GM12878 (cell line): ENCODE measurements at regions not wholly inside any gene's neighbourhood (a gene's known extent, or its start where the extent isn't known, plus 50 kb on each side); places are given as distances from the start of the nearest gene placed in this dataset.

Experiments
- ATAC-seq: fragments of 200-7000 bp; cut with Tn5 transposase; 3 replicates; pipeline ENCODE4 v1.9.1; 2020; ENCODE audit warnings: mild to moderate bottlenecking, moderate library complexity
- BruUV-seq: library from RNA; stranded (reverse); fragments of 400-500 nt; replicated peaks from 2 replicates; lab custom pipeline; 2021; lab: Mats Ljungman, UMichigan
- CTCF ChIA-PET: fragments of 300-600 bp; sonication (Branson Sonifier 250); formaldehyde crosslinking; extraction: SDS; loops from one replicate; lab custom pipeline; 2021; ENCODE audit warnings: inconsistent platforms; lab: Yijun Ruan, JAX
- POLR2A ChIA-PET: fragments of 350-600 bp; formaldehyde crosslinking; extraction: SDS; loops from one replicate; lab custom pipeline; 2021; ENCODE audit warnings: inconsistent platforms; lab: Charles Lee
- RAD21 ChIA-PET: fragments of 300-600 bp; sonication (Branson Sonifier 250); formaldehyde crosslinking; loops from one replicate; lab custom pipeline; 2023; ENCODE audit warnings: antibody characterized with exemption; ENCODE audit not compliant: unreplicated experiment; lab: Charles Lee
- SMC1A ChIA-PET: fragments of 300-600 bp; sonication (Branson Sonifier 250); formaldehyde crosslinking; loops from one replicate; lab custom pipeline; 2023; ENCODE audit not compliant: unreplicated experiment, uncharacterized antibody; lab: Charles Lee
- DNase-seq: peaks from one replicate; pipeline ENCODE4 v3.0.0-alpha.2; 2011; ENCODE audit warnings: low read depth, low spot score
- FAIRE-seq: peaks from 3 replicates; lab custom pipeline; 2011; peaks lifted over from hg19 to GRCh38; lab: Jason Lieb, UNC
- H2AFZ ChIP-seq: 2 replicates; pipeline ENCODE4 v1.6.0; 2011; ENCODE audit warnings: low read depth, low read length, control low read depth; ENCODE audit not compliant: control insufficient read depth
- H3K27ac ChIP-seq: 2 replicates; pipeline ENCODE4 v1.5.1; 2011; ENCODE audit warnings: control low read depth; ENCODE audit not compliant: control insufficient read depth, insufficient read depth
- H3K27me3 ChIP-seq, 2 experiments: replicated peaks in 1 of 2; 2 replicates each; pipeline versions ENCODE4 v1.6.0 to v1.6.1; 2011; ENCODE audit warnings: low read length in 1 of 2; ENCODE audit not compliant: control insufficient read depth in 2 of 2, insufficient read depth in 2 of 2
- H3K36me3 ChIP-seq, 2 experiments: 2 replicates each; pipeline ENCODE4 v1.5.1; 2011; ENCODE audit warnings: low read length in 1 of 2; ENCODE audit not compliant: control insufficient read depth in 2 of 2, insufficient read depth in 2 of 2
- H3K4me1 ChIP-seq: 2 replicates; pipeline ENCODE4 v1.6.1; 2011; ENCODE audit warnings: mild to moderate bottlenecking, low read length, moderate library complexity, mixed read lengths; ENCODE audit not compliant: control insufficient read depth, insufficient read depth
- H3K4me2 ChIP-seq: 2 replicates; pipeline ENCODE4 v1.6.0; 2011; ENCODE audit warnings: control low read depth; ENCODE audit not compliant: control insufficient read depth, insufficient read depth
- H3K4me3 ChIP-seq: fragments of 200-600 bp; sonication (generic); 2 replicates; pipeline ENCODE4 v1.5.1; 2016
- H3K79me2 ChIP-seq: 2 replicates; pipeline ENCODE4 v1.6.0; 2011; ENCODE audit warnings: low read length; ENCODE audit not compliant: control insufficient read depth, insufficient read depth
- H3K9ac ChIP-seq: 2 replicates; pipeline ENCODE4 v1.8.0; 2011; ENCODE audit warnings: low read length, control low read depth, mixed read lengths; ENCODE audit not compliant: control insufficient read depth, insufficient read depth
- H3K9me3 ChIP-seq: replicated peaks from 3 replicates; pipeline ENCODE4 v1.5.1; 2011; ENCODE audit warnings: mild to moderate bottlenecking, low read length; ENCODE audit not compliant: control insufficient read depth, insufficient read depth
- H4K20me1 ChIP-seq: 2 replicates; pipeline ENCODE4 v1.6.0; 2011; ENCODE audit not compliant: control insufficient read depth, insufficient read depth
- BRCA1 ChIP-seq: IDR thresholded peaks from 2 replicates; pipeline ENCODE4 v1.6.1; 2011; ENCODE audit warnings: low read depth, low read length, improper control_type of control experiment
- HDAC2 ChIP-seq: fragments of 200-600 bp; sonication (generic); IDR thresholded peaks from 2 replicates; pipeline ENCODE4 v1.6.1; 2017
- IKZF1 ChIP-seq: fragments of 450-650 bp; conservative IDR thresholded peaks from 2 replicates; pipeline ENCODE4 v1.6.1; 2017; ENCODE audit warnings: antibody characterized with exemption, mild to moderate bottlenecking
- MTA3 ChIP-seq: IDR thresholded peaks from 2 replicates; pipeline ENCODE4 v1.6.1; 2012; ENCODE audit warnings: low read length, inconsistent platforms, borderline replicate concordance
- NKRF ChIP-seq: fragments of 450-650 bp; conservative IDR thresholded peaks from 2 replicates; pipeline ENCODE4 v1.6.1; 2017; ENCODE audit warnings: mild to moderate bottlenecking, moderate library complexity
- PAX5 ChIP-seq: IDR thresholded peaks from 2 replicates; pipeline ENCODE4 v1.6.1; 2011; ENCODE audit warnings: low read depth, low read length, borderline replicate concordance
- PML ChIP-seq: IDR thresholded peaks from 2 replicates; pipeline ENCODE4 v1.6.1; 2012; ENCODE audit warnings: low read length, inconsistent platforms
- POU2F2 ChIP-seq: IDR thresholded peaks from 3 replicates; pipeline ENCODE4 v1.6.1; 2011; ENCODE audit warnings: low read depth, mild to moderate bottlenecking, low read length, borderline replicate concordance
- RCOR1 ChIP-seq: conservative IDR thresholded peaks from 2 replicates; pipeline ENCODE4 v1.6.1; 2012; ENCODE audit warnings: low read depth, low read length, improper control_type of control experiment
- REST ChIP-seq: IDR thresholded peaks from 2 replicates; pipeline ENCODE4 v1.6.1; 2012; ENCODE audit warnings: mild to moderate bottlenecking, low read depth, low read length
- SIX5 ChIP-seq: IDR thresholded peaks from 2 replicates; pipeline ENCODE4 v1.6.1; 2011; ENCODE audit warnings: mild to moderate bottlenecking, low read depth, low read length, moderate library complexity; ENCODE audit not compliant: severe bottlenecking
- SKIL ChIP-seq: fragments of 450-650 bp; IDR thresholded peaks from 2 replicates; pipeline ENCODE4 v1.6.1; 2017; ENCODE audit warnings: mild to moderate bottlenecking, low read depth, inconsistent platforms; ENCODE audit not compliant: poor library complexity, severe bottlenecking
- SREBF2 ChIP-seq: IDR thresholded peaks from 2 replicates; pipeline ENCODE4 v1.6.1; 2012; ENCODE audit warnings: mild to moderate bottlenecking, low read length
- SRF ChIP-seq, 2 experiments: IDR thresholded peaks; 2 replicates each; pipeline ENCODE4 v1.6.1; 2011; ENCODE audit warnings: low read depth in 2 of 2, low read length in 2 of 2, mild to moderate bottlenecking in 1 of 2, moderate library complexity in 1 of 2
- SUPT20H ChIP-seq: IDR thresholded peaks from 2 replicates; pipeline ENCODE4 v1.6.1; 2011; ENCODE audit warnings: low read depth, mild to moderate bottlenecking, low read length, moderate library complexity, borderline replicate concordance; ENCODE audit not compliant: control insufficient read depth
- TAF1 ChIP-seq: IDR thresholded peaks from 2 replicates; pipeline ENCODE4 v1.6.1; 2011; ENCODE audit warnings: mild to moderate bottlenecking, low read depth, low read length, borderline replicate concordance
- WRNIP1 ChIP-seq: IDR thresholded peaks from 2 replicates; pipeline ENCODE4 v1.6.1; 2011; ENCODE audit warnings: low read depth, low read length, improper control_type of control experiment, borderline replicate concordance
- WGBS: methylation state at CpG from one replicate; pipeline ENCODE4 v1.1.6; 2016; ENCODE audit warnings: low lambda C conversion rate; ENCODE audit not compliant: insufficient replicate concordance, insufficient coverage; ENCODE audit errors: missing lambda C conversion rate; 5-methylcytosine and 5-hydroxymethylcytosine counted together
- in situ Hi-C: fragments of 300-500 bp; cut with MboI; formaldehyde crosslinking; loops from 9 replicates; pipeline ENCODE4 v1.14.3; 2018; ENCODE audit warnings: mixed read lengths
- intact Hi-C: fragments of 100-400 bp; cut with micrococcal nuclease; formaldehyde crosslinking; loops from one replicate; pipeline ENCODE4 v1.14.2; 2022; ENCODE audit not compliant: unreplicated experiment

DNA sequence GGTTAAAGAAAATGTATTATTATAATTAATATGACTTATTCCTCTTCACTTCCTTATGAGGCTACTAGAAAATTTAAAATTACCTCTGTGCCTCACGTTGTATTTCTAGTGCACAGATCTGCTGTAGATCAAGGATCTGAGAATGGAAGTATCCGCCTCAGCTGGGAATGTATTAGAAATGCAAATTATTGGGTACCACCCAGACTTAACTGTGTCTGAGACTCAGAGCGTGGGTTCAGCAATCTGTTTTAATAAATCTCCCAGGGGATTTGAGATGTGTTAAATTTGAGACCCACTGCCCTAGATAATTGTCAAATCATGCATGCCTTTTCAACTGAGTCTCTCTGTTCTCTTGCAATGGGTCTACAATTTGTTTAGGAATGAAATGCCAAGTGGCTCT is 658.0 kb upstream of the NOX3 start:
- TF ChIP-seq POU2F2: no peak
- no peak for TF ChIP-seq MTA3
- no peak for TF ChIP-seq SREBF2
- TF ChIP-seq TAF1: no peak
- no peak for TF ChIP-seq BRCA1
- TF ChIP-seq NKRF: no peak
- TF ChIP-seq IKZF1: no peak
- no peak for TF ChIP-seq SKIL
- no peak for TF ChIP-seq REST
- TF ChIP-seq PAX5: no peak
- no peak for TF ChIP-seq HDAC2
- no peak for TF ChIP-seq SUPT20H
- no peak for TF ChIP-seq SIX5
- TF ChIP-seq PML: no peak
- no peak for TF ChIP-seq RCOR1
- TF ChIP-seq WRNIP1: no peak
- no peak for TF ChIP-seq SRF (IDR thresholded peaks at IDR 0.05; ENCODE audit: low read depth in 2 of 2, low read length in 2 of 2)
- Histone ChIP-seq H3K79me2 (no peaks in the 10 kb centered on the region), H3K9ac (no peak overlapping the region), H2AFZ (no peak overlapping the region), H4K20me1 (no peaks in the 10 kb centered on the region), H3K4me3 (no peak overlapping the region), H3K9me3 (no peaks in the 10 kb centered on the region), H3K27me3 (no peaks in the 10 kb centered on the region), H3K27ac (no peak overlapping the region), H3K36me3 (no peaks in the 10 kb centered on the region), H3K4me2 (no peak overlapping the region), H3K4me1 (no peaks in the 10 kb centered on the region)
- in situ Hi-C loops: no loop called here
- ChIA-PET CTCF (no interaction called here), POLR2A (no interaction called here), SMC1A (no interaction called here), RAD21 (no interaction called here)
- DNase-seq: no peak
- no TSS peak for BruUV-seq
- intact Hi-C loops: no loop called here
- 25% methylated on average over 3 of the region's 3 CpGs for WGBS
- no peak for FAIRE-seq
- no peak for ATAC-seq
